ENCODE measurements at regions not wholly inside any gene's neighbourhood (a gene's known extent, or its start where the extent isn't known, plus 50 kb on each side); places are given as distances from the start of the nearest gene placed in this dataset.

DNA sequence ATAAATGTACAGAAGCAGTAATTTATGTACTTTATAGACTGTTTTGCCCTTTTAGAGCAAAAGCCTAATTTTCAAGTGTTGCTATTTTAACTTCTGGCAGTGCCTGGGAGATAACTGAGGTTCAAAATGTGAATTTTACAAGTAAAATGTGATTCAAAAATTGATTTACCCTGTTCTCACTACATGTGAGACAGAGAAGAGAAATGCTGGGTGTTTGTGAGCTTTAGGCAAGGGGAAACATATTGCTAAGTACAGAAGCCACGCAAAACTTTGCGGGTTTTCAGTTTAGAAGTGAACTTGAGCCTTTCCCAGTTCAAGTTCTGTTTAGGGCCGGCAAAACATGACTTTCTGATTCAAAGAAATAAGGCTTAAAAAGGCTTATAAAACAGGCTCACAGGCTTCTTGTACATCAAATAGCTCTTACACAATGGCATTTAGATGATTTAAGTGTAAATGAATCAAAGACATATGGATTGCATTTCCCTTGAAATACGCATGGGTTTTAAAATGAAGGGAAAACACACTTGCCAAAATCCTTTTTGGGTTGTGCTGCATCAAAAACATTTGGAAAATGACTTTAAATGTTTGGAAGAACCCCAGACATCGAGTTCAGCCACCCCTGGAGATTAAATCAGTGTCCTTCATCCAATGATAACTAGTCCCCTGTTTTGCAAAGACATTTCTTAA, 370.8 kb upstream of the MEF2C start:
- TF ChIP-seq POLR2A (IDR thresholded peaks at IDR 0.05): no peak
- no peak for TF ChIP-seq POLR2AphosphoS5 (IDR thresholded peaks at IDR 0.05; ENCODE audit: insufficient read depth in 1 of 2, low read depth in 1 of 2)
- TF ChIP-seq, protein P1, sequence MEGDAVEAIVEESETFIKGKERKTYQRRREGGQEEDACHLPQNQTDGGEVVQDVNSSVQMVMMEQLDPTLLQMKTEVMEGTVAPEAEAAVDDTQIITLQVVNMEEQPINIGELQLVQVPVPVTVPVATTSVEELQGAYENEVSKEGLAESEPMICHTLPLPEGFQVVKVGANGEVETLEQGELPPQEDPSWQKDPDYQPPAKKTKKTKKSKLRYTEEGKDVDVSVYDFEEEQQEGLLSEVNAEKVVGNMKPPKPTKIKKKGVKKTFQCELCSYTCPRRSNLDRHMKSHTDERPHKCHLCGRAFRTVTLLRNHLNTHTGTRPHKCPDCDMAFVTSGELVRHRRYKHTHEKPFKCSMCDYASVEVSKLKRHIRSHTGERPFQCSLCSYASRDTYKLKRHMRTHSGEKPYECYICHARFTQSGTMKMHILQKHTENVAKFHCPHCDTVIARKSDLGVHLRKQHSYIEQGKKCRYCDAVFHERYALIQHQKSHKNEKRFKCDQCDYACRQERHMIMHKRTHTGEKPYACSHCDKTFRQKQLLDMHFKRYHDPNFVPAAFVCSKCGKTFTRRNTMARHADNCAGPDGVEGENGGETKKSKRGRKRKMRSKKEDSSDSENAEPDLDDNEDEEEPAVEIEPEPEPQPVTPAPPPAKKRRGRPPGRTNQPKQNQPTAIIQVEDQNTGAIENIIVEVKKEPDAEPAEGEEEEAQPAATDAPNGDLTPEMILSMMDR (IDR thresholded peaks at IDR 0.05): no peak
- H3K36me3 ChIP-seq: no peaks in the 10 kb centered on the region
- no peak for DNase-seq (ENCODE audit: extremely low spot score in 2 of 2)
- no peak overlapping the region for H3K27ac ChIP-seq
- H3K4me1 ChIP-seq: no peaks in the 10 kb centered on the region
- intact Hi-C loops (cut with DNase I): no loop called here
- H3K27me3 ChIP-seq: no peaks in the 10 kb centered on the region
- no peaks in the 10 kb centered on the region for H3K9me3 ChIP-seq
- no peak overlapping the region for H3K4me3 ChIP-seq

DNA sequence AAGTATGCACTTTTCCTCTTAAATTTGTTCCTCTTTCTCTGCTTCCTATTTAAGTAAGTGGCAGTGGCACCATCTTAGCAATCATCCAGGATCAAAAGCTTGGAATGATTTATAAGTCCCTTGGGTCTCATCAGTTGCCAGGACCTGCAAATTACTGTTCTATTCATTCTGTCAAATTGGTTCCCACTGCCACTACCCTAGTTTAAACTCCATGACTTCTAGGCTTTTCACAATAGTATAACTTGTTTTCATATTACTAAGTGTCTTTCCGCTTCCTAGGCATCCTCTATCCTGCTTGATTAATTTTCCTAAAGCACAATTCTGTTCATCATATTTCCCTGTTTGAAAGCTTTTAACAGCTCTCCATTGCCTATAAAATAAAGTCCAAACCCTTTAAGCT, 363.9 kb upstream of the MEF2C start:
- no peak overlapping the region for H3K4me3 ChIP-seq
- TF ChIP-seq POLR2A (IDR thresholded peaks at IDR 0.05): no peak
- TF ChIP-seq POLR2AphosphoS5 (IDR thresholded peaks at IDR 0.05; ENCODE audit: insufficient read depth in 1 of 2, low read depth in 1 of 2): no peak
- TF ChIP-seq, protein P1 (IDR thresholded peaks at IDR 0.05): no peak
- no peaks in the 10 kb centered on the region for H3K36me3 ChIP-seq
- H3K27me3 ChIP-seq: no peaks in the 10 kb centered on the region
- H3K4me1 ChIP-seq: no peaks in the 10 kb centered on the region
- H3K27ac ChIP-seq: no peak overlapping the region
- no peak for DNase-seq (ENCODE audit: extremely low spot score in 2 of 2)
- intact Hi-C loops (cut with DNase I): no loop called here
- no peaks in the 10 kb centered on the region for H3K9me3 ChIP-seq

DNA sequence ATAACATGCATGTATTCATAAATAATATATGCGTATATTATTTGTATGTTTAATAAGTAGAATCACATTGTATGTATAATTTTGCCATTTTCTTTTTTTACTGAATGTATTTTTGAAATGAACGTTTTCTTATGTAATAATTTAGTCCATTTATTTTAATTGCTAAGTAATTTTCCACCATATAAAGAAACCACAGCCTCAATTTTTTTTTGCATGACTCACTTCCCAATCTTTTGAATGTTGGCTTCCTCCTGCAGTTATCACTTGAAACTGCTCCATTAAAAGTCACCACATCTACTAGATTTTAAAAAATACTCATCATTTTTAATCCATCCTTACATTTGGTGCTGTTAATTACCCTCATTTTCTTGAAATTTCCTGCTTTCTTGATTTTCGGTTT, 363.3 kb upstream of the MEF2C start:
- no peak overlapping the region for H3K4me3 ChIP-seq
- intact Hi-C loops (cut with DNase I): no loop called here
- TF ChIP-seq, protein P1 (IDR thresholded peaks at IDR 0.05): no peak
- TF ChIP-seq POLR2A (IDR thresholded peaks at IDR 0.05): no peak
- TF ChIP-seq POLR2AphosphoS5 (IDR thresholded peaks at IDR 0.05; ENCODE audit: insufficient read depth in 1 of 2, low read depth in 1 of 2): no peak
- H3K4me1 ChIP-seq: no peaks in the 10 kb centered on the region
- no peaks in the 10 kb centered on the region for H3K36me3 ChIP-seq
- no peak overlapping the region for H3K27ac ChIP-seq
- no peaks in the 10 kb centered on the region for H3K9me3 ChIP-seq
- no peak for DNase-seq (ENCODE audit: extremely low spot score in 2 of 2)
- H3K27me3 ChIP-seq: no peaks in the 10 kb centered on the region

DNA sequence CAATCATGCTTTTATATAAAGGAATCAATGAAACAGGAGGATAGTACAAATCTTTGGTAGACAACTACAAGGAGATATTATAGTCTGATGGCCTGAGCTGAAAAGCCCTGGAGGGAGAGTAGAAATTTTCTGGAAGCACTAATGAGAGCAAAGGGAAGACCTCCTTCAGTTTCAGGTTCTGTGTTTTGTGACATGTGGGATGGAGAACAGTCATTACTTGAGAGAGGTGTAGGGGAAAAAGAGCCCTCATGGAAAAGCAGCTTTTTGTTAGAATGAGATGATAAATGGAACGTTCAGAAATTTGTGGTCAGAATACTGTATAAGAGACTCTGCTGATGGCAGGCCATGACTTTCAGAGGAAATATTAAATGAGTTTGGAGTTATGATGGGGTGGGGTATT, 360.6 kb upstream of the MEF2C start:
- intact Hi-C loops (cut with DNase I): no loop called here
- H3K9me3 ChIP-seq: no peaks in the 10 kb centered on the region
- H3K4me1 ChIP-seq: no peaks in the 10 kb centered on the region
- H3K36me3 ChIP-seq: no peaks in the 10 kb centered on the region
- no peak overlapping the region for H3K4me3 ChIP-seq
- TF ChIP-seq, protein P1 (IDR thresholded peaks at IDR 0.05): no peak
- no peak for TF ChIP-seq POLR2A (IDR thresholded peaks at IDR 0.05)
- no peak for TF ChIP-seq POLR2AphosphoS5 (IDR thresholded peaks at IDR 0.05; ENCODE audit: insufficient read depth in 1 of 2, low read depth in 1 of 2)
- H3K27ac ChIP-seq: no peak overlapping the region
- no peaks in the 10 kb centered on the region for H3K27me3 ChIP-seq
- DNase-seq (ENCODE audit: extremely low spot score in 2 of 2): no peak

DNA sequence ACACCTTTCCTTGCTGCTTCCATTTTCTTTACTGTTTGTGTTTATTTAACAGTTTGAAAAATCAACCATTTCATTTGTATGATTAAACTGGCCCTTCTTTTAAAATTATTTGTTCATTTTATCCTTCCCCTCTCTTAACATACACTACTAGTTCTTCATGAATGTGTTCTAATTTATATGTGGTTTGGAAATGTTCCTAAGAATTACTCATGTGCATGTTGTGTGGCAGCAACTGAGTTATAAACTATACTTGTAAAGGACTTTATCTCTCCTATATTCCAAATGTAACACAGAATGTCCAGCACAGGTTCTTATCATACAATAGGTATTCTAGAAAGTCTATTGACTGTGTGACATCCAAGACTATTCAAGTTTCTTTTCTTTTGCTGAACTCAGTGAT, 358.2 kb upstream of the MEF2C start:
- DNase-seq (ENCODE audit: extremely low spot score in 2 of 2): no peak
- no peaks in the 10 kb centered on the region for H3K9me3 ChIP-seq
- intact Hi-C loops (cut with DNase I): no loop called here
- no peaks in the 10 kb centered on the region for H3K36me3 ChIP-seq
- no peaks in the 10 kb centered on the region for H3K27me3 ChIP-seq
- no peak overlapping the region for H3K4me3 ChIP-seq
- no peak for TF ChIP-seq POLR2AphosphoS5 (IDR thresholded peaks at IDR 0.05; ENCODE audit: insufficient read depth in 1 of 2, low read depth in 1 of 2)
- TF ChIP-seq, protein P1 (IDR thresholded peaks at IDR 0.05): no peak
- no peak for TF ChIP-seq POLR2A (IDR thresholded peaks at IDR 0.05)
- H3K4me1 ChIP-seq: no peaks in the 10 kb centered on the region
- H3K27ac ChIP-seq: no peak overlapping the region
